Subcutaneous abdominal adipose tissue (tissue), 5 donors: ENCODE measurements at regions not wholly inside any gene's neighbourhood (a gene's known extent, or its start where the extent isn't known, plus 50 kb on each side); places are given as distances from the start of the nearest gene placed in this dataset.
"Not testable (repeated sequence)": the region's sequence is repeated elsewhere in the genome, so short reads cannot be mapped to it uniquely, and the experiment has no call there.

Source experiments
- H3K27ac ChIP-seq: one replicate; pipeline ENCODE4 v1.7.0; 2013; ENCODE audit warnings: low read depth, mild to moderate bottlenecking, inconsistent platforms, low read length, moderate library complexity
- H3K27me3 ChIP-seq, 5 donors: one replicate each; pipeline ENCODE4 v1.7.0; 2013; ENCODE audit warnings: low read length in 5 of 5, inconsistent platforms in 1 of 5; ENCODE audit not compliant: control insufficient read depth in 5 of 5, insufficient read depth in 4 of 5
- H3K36me3 ChIP-seq, 5 donors: one replicate each; pipeline ENCODE4 v1.7.0; 2013; ENCODE audit warnings: low read length in 5 of 5; ENCODE audit not compliant: control insufficient read depth in 5 of 5, insufficient read depth in 5 of 5
- H3K4me1 ChIP-seq, 5 donors: one replicate each; pipeline ENCODE4 v1.7.0; 2013; ENCODE audit warnings: low read length in 5 of 5, mild to moderate bottlenecking in 3 of 5, moderate library complexity in 1 of 5; ENCODE audit not compliant: control insufficient read depth in 5 of 5, insufficient read depth in 5 of 5
- H3K4me3 ChIP-seq, 5 donors: one replicate each; pipeline ENCODE4 v1.7.0; 2013; ENCODE audit warnings: low read length in 5 of 5, low read depth in 1 of 5
- H3K9ac ChIP-seq, 5 donors: one replicate each; pipeline ENCODE4 v1.7.0; 2013; ENCODE audit warnings: low read length in 5 of 5, mild to moderate bottlenecking in 4 of 5, moderate library complexity in 3 of 5
- H3K9me3 ChIP-seq, 5 donors: one replicate each; pipeline ENCODE4 v1.7.0; 2013; ENCODE audit warnings: low read length in 5 of 5; ENCODE audit not compliant: control insufficient read depth in 5 of 5
- donor health status: healthy.
- donor health status: healthy.
- donor health status: healthy.
- donor health status: healthy.
- donor health status: healthy.

DNA sequence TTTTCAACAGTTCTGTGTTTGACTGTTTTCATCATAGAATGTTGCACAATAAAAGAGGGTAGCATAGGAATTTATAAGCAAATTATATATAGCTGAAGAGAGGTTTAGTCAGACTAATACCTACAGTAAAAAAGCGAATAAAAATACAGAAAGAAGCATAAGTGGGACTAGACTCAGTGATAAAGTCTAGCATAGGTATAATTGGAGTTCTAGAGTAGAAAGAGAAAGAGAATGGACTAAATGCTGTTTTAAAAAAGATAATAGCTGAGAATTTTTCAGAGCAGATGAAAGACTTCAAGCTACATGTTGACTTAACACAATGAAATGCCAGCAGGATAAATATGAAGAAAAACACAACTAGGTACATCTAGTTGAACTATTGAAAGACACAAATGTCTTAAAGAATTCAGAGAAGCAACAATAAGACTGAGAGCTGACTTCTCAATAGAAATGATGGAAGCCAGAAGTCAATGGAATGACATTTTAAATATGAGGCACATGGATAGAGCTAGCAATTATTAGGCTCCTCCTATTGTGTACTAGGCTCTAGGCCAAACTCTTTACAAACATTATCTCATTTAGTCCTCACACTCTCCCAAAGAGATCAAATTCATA lies 573.9 kb downstream of the ZNF608 start:
- Histone ChIP-seq H3K4me3 (no peak overlapping the region), H3K9me3 (peaks cover 11 to 28% (median 20%) of the 10 kb centered on the region in 5 donors), H3K36me3 (no peaks in the 10 kb centered on the region), H3K9ac (no peak overlapping the region), H3K27ac (no peak overlapping the region), H3K4me1 (peaks cover 0 to 5% (median 4%) of the 10 kb centered on the region in 5 donors), H3K27me3 (no peaks in the 10 kb centered on the region)

DNA sequence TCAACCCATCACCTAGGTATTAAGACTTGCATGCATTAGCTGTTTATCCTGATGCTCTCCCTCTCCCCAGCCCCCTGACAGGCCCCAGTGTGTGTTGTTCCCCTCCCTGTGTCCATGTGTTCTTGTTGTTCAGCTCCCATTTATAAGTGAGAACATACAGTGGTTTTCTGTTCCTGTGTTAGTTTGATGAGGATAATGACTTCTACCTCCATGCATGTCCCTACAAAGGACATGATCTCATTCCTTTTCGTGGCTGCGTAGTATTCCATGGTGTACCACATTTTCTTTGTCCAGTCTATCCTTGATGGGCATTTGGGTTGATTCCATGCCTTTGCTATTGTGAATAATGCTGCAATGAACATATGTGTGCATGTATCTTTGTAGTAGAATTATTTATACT lies 578.3 kb downstream of the ZNF608 start:
- H3K9me3 ChIP-seq = peaks cover 9 to 24% (median 18%) of the 10 kb centered on the region in 5 donors
- H3K4me1 ChIP-seq, H3K36me3 ChIP-seq, H3K9ac ChIP-seq, H3K4me3 ChIP-seq, H3K27ac ChIP-seq, H3K27me3 ChIP-seq: not testable (repeated sequence)

DNA sequence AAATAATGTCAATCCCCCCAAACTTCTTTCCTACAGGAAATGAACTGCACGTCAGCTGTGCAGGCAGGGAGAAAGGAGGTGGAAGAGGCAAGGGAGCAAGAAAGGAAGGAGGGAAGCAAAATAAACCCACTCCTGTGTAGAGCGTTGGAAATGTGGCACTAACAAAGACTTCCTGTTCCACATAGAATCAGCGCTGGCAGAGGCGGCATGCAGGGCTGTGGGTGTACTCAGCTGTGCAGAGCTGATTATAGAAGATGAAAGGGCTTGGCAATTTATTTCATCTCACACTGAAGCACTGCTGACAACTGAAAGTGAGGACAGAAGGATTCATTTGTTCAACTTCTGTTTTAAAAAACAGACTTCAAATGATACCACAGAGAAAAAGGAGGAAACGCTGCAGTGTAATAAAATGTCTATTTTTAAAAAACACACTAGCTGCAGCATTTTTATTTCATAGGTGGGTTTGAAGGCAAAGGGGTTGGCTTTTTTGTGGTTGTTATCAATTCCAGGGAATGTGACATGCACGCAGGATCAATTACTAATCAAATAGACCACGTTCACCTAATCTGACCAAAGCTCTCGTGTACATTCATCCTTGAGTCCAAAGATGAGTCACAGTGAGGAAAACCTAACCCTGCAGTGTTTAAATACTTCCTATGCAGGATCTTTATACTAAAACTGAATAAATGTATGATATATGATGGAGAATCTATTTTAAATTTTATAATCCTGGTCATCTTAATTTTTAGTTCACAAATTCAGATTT lies 583.5 kb downstream of the ZNF608 start:
- no peak overlapping the region for H3K4me3 ChIP-seq
- H3K4me1 ChIP-seq = peaks cover 0 to 4% (median 0%) of the 10 kb centered on the region in 5 donors
- H3K27me3 ChIP-seq = no peaks in the 10 kb centered on the region
- H3K9me3 ChIP-seq = peaks cover 0 to under 1% (median 0%) of the 10 kb centered on the region in 5 donors
- no peak overlapping the region for H3K9ac ChIP-seq
- H3K27ac ChIP-seq = no peak overlapping the region
- no peaks in the 10 kb centered on the region for H3K36me3 ChIP-seq

DNA sequence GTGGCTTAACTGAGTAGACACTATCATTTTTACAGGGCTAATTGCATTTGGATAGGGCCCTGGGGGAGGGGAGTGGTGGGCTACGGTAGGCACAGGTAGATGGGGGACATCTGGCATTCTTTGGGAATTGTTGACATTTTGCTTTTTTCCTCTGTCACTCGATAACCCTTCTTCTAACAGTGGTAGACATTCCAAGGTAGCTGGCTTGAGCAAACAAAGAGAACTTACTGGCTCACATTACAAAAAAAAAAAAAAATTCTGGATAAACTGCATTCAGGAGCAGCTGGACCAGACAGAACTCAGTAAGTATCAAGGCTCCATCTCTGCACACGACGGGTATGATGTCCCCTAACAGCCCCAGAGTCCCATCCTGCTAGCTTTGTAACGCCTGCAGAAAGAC lies 585.2 kb downstream of the ZNF608 start:
- H3K36me3 ChIP-seq = no peaks in the 10 kb centered on the region
- H3K4me3 ChIP-seq = no peak overlapping the region
- H3K27ac ChIP-seq = no peak overlapping the region

DNA sequence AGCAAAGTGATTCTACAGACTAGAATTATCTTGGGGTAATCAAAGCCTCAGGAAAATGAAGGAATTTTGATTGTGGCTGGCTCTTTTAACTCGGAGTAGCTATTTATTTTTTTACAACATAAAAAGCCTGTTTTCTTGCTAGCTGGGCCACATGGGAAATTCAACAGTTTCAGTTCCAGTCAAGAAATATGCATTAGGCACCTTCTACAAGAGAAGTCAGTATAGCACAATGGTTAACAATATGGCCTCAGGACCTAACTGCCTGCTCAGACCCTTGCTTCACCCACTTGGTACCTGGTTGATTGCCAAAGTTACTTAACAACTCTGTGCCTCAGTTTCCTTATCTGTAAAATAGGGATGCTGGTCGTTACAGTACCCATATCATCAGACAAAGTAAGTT lies 586.2 kb downstream of the ZNF608 start:
- Histone ChIP-seq H3K9me3 (peaks cover 1 to 9% (median 8%) of the 10 kb centered on the region in 5 donors), H3K4me1 (peaks cover 0 to 4% (median 0%) of the 10 kb centered on the region in 5 donors), H3K27ac (no peak overlapping the region), H3K4me3 (no peak overlapping the region), H3K27me3 (no peaks in the 10 kb centered on the region), H3K9ac (no peak overlapping the region), H3K36me3 (no peaks in the 10 kb centered on the region)

More for the DNA sequence above, 585.2 kb downstream of the ZNF608 start:
- H3K9ac ChIP-seq = no peak overlapping the region
- H3K9me3 ChIP-seq = no peaks in the 10 kb centered on the region
- H3K4me1 ChIP-seq = peaks cover 0 to 4% (median 0%) of the 10 kb centered on the region in 5 donors
- no peaks in the 10 kb centered on the region for H3K27me3 ChIP-seq

DNA sequence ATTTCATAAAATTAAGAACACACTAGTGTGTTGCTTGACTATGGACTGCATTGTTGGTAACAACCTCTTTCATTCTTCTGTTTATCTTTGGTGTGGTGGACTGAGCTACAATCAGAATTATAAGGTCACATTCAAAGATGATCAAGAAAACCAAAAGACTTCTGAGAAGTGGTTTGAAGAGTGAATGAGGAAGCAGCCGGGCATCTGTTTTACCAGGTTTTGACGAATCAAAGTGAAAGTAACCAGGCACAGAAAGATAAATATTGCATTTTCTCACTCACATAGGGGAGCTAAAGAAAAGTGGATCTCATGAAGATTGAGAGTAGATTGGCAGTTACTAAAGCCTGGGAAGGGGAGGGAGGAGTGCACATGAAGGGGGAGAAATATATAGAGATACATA lies 589.1 kb downstream of the ZNF608 start:
- Histone ChIP-seq H3K9me3 (peaks cover 12 to 28% (median 26%) of the 10 kb centered on the region in 5 donors), H3K4me3 (peak overlapping the region in 1 of 5 donors; percentile 40), H3K27ac (no peak overlapping the region), H3K9ac (no peak overlapping the region), H3K4me1 (no peaks in the 10 kb centered on the region), H3K27me3 (no peaks in the 10 kb centered on the region), H3K36me3 (no peaks in the 10 kb centered on the region)

DNA sequence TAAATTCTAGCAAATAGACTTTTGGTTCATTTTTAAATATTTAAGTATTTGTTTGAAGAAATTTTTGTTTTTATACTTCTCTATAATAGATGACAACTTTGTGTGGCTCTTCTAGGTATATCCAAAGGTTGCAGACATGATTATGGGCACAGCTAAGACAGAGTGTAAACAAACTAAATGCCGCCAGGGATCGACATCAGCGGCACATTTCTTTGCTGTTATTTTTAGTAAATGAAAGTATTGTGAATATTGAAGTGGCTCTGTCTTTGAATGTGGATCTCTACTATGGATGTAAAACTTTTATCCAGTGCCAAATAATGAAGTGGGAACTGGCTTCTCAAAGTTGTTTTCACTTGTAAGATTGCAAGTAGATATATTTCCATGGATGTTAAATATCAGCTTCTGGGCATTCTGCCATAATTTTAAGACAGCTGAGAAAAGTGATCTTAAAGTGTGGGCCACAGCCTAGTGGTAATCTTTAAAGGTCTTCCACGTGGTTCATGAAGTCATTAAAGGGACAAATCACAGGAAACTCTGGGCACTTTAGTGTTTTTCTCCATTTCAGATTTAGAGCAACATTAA lies 589.9 kb downstream of the ZNF608 start:
- Histone ChIP-seq H3K4me1 (no peaks in the 10 kb centered on the region), H3K4me3 (no peak overlapping the region)

DNA sequence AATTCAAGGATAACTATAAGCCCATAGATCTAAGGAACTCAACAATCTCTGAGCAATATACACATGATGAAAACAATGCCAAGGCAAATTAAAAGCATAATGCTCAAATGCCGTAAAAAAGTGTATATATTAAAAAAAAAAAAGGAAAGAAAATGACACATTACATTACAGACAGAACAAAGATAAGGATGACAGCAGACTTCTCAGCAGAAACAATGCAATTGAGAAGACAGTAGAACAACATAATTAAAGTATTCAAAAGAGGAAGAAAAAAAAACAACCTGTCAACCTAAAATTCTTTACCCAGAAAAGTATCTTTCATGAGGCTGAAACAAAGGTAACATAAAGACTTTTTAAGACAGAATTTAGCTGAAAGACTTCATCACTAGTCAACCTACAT lies 591.7 kb downstream of the ZNF608 start:
- Histone ChIP-seq H3K4me1 (no peaks in the 10 kb centered on the region), H3K9ac (no peak overlapping the region), H3K36me3 (no peaks in the 10 kb centered on the region), H3K27me3 (no peaks in the 10 kb centered on the region), H3K9me3 (peaks cover 12 to 28% (median 26%) of the 10 kb centered on the region in 5 donors), H3K4me3 (peak overlapping the region in 1 of 5 donors; percentile 5), H3K27ac (no peak overlapping the region)

More for the DNA sequence above, 589.9 kb downstream of the ZNF608 start:
- no peak overlapping the region for H3K27ac ChIP-seq
- H3K9ac ChIP-seq = no peak overlapping the region
- H3K36me3 ChIP-seq = no peaks in the 10 kb centered on the region
- peaks cover 12 to 28% (median 26%) of the 10 kb centered on the region in 5 donors for H3K9me3 ChIP-seq
- no peaks in the 10 kb centered on the region for H3K27me3 ChIP-seq

DNA sequence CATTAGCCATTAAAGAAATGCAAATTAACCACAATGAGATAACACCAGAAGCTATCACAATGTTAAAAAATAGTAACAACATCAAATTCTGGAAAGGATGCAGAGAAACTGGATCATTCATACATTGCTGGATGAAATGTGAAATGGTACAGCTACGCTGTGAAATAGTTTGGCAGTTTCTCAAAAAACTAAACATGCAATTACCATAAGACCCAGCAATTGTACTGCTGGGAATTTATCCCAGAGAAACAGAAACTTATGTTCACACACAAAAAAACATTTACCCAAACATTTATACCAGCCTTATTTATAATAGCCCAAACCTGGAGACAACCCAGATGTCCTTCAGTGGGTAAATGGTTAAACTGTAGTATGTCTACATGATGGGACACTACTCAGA lies 592.9 kb downstream of the ZNF608 start:
- Histone ChIP-seq H3K4me3 (no peak overlapping the region), H3K4me1 (no peaks in the 10 kb centered on the region), H3K27ac (no peak overlapping the region), H3K27me3 (no peaks in the 10 kb centered on the region), H3K36me3 (no peaks in the 10 kb centered on the region), H3K9me3 (peaks cover 12 to 28% (median 26%) of the 10 kb centered on the region in 5 donors), H3K9ac (no peak overlapping the region)

DNA sequence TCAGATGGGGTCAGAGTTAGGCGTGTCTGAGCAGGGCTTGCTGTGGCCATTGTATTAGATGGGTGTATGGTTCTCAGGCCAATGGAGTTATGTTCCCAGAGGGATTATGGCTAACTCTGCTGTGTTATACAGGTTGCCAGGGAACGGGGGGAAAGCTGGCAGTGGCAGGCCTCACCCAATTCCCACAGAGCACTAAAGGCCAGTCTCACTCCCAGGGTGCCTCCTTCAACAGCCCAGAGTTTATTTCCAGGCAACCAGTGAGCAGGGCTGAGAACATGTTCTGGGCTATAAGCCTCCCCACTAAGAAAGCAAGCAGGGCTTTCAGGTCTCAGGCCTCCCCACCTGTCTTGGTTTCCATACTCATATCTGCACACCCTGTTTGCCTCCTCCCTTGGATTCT lies 597.9 kb downstream of the ZNF608 start:
- Histone ChIP-seq H3K9ac (no peak overlapping the region), H3K4me3 (no peak overlapping the region), H3K36me3 (no peaks in the 10 kb centered on the region), H3K9me3 (peaks cover 0 to 10% (median 3%) of the 10 kb centered on the region in 5 donors), H3K27me3 (no peaks in the 10 kb centered on the region), H3K27ac (no peak overlapping the region), H3K4me1 (no peaks in the 10 kb centered on the region)
